GM21737 (cell line): ENCODE measurements at regions not wholly inside any gene's neighbourhood (a gene's known extent, or its start where the extent isn't known, plus 50 kb on each side); places are given as distances from the start of the nearest gene placed in this dataset.

Source experiments
- ATAC-seq: cut with Tn5 transposase; IDR thresholded peaks from one replicate; pipeline ENCODE4 v1.9.1; 2021; ENCODE audit warnings: mild to moderate bottlenecking, moderate library complexity; ENCODE audit not compliant: unreplicated experiment

- no peak for ATAC-seq
Observed at GRCh38 chr1:8204826-8205225, 113.1 kb upstream of the SLC45A1 start.

GRCh38 chr1:8203551-8203950 is 114.4 kb upstream of the SLC45A1 start:
- no peak for ATAC-seq

GRCh38 chr1:8203056-8203455 is 114.9 kb upstream of the SLC45A1 start:
- ATAC-seq: no peak

GRCh38 chr1:8202182-8202905 is 115.6 kb upstream of the SLC45A1 start:
- ATAC-seq: no peak

GRCh38 chr1:8201331-8201861 is 116.5 kb upstream of the SLC45A1 start:
- no peak for ATAC-seq

GRCh38 chr1:8200317-8201115 is 117.4 kb upstream of the SLC45A1 start:
- ATAC-seq: no peak

- no peak for ATAC-seq
Observed at GRCh38 chr1:8198522-8198921, 119.4 kb upstream of the SLC45A1 start.

- ATAC-seq: no peak
Observed at GRCh38 chr1:8197493-8198282, 120.2 kb upstream of the SLC45A1 start.

GRCh38 chr1:8194481-8195227 is 123.3 kb upstream of the SLC45A1 start:
- no peak for ATAC-seq

GRCh38 chr1:8193840-8194406 is 124.0 kb upstream of the SLC45A1 start:
- ATAC-seq: no peak

- no peak for ATAC-seq
Observed at GRCh38 chr1:8191474-8191873, 126.4 kb upstream of the SLC45A1 start.

- ATAC-seq: no peak
Observed at GRCh38 chr1:8189931-8190483, 127.9 kb upstream of the SLC45A1 start.

GRCh38 chr1:8185400-8185799 is 132.5 kb upstream of the SLC45A1 start:
- ATAC-seq: no peak

- no peak for ATAC-seq
Observed at GRCh38 chr1:8184301-8184700, 133.6 kb upstream of the SLC45A1 start.

- ATAC-seq: peak; percentile 62
Observed at GRCh38 chr1:8182034-8182761, 135.7 kb upstream of the SLC45A1 start.

- ATAC-seq: no peak
Observed at GRCh38 chr1:8179132-8179793, 138.7 kb upstream of the SLC45A1 start.

GRCh38 chr1:8176279-8176678 is 141.6 kb upstream of the SLC45A1 start:
- ATAC-seq: no peak

GRCh38 chr1:8174807-8175206 is 143.1 kb upstream of the SLC45A1 start:
- no peak for ATAC-seq
